ENCODE measurements at regions not wholly inside any gene's neighbourhood (a gene's known extent, or its start where the extent isn't known, plus 50 kb on each side); places are given as distances from the start of the nearest gene placed in this dataset.
"Not testable (repeated sequence)": the region's sequence is repeated elsewhere in the genome, so short reads cannot be mapped to it uniquely, and the experiment has no call there.

GRCh38 chr4:131749224-131749623, 1399.9 kb upstream of the PCDH10 start:
- not testable (repeated sequence) for DNase-seq (ENCODE audit: insufficient read length, low spot score); FAIRE-seq

- FAIRE-seq; DNase-seq (ENCODE audit: insufficient read length, low spot score): not testable (repeated sequence)
These were observed 1399.1 kb upstream of the PCDH10 start for GRCh38 chr4:131750006-131750405.

- not testable (repeated sequence) for DNase-seq (ENCODE audit: insufficient read length, low spot score); FAIRE-seq
These were observed 1398.6 kb upstream of the PCDH10 start for GRCh38 chr4:131750469-131750868.

DNA sequence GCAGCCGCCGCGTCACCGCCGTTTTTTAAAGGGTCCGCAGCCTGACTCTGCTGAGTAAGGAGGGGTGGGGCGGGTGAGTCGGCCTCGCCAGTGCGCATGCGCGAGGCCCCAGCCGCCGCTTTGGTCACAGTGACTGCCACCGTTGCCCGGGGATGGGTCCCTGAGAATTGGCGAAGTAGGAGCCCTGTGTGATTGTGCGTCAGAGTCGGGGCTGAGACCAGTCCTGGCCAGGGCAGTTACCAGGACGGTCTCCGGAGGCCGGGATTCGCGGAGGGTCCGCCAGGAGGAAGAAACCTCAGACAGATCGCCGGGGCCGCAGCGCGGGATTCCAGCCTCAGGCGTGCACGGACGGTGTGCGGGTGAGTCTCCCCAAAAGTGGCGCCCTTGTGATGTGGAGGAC, 1386.9 kb upstream of the PCDH10 start:
- not testable (repeated sequence) for FAIRE-seq; DNase-seq (ENCODE audit: insufficient read length, low spot score)

DNA sequence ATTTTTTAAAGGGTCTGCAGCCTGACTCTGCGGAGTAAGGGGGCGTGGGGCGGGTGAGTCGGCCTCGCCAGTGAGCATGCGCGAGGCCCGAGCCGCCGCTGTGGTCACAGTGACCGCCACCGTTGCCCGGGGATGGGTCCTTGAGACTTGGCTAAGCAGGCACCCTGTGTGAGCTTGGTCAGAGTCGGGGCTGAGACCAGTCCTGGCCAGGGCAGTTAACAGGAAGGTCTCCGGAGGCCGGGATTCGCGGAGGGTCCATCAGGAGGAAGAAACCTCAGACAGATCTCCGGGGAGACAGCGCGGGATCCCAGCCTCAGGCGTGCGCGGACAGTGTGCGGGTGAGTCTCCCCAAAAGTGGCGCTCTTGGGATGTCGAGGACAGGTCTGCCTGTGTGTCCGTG, 1384.4 kb upstream of the PCDH10 start:
- FAIRE-seq = no peak
- no peak for DNase-seq (ENCODE audit: insufficient read length, low spot score)

GRCh38 chr4:131774382-131774781, 1374.7 kb upstream of the PCDH10 start:
- not testable (repeated sequence) for FAIRE-seq; DNase-seq (ENCODE audit: insufficient read length, low spot score)

DNA sequence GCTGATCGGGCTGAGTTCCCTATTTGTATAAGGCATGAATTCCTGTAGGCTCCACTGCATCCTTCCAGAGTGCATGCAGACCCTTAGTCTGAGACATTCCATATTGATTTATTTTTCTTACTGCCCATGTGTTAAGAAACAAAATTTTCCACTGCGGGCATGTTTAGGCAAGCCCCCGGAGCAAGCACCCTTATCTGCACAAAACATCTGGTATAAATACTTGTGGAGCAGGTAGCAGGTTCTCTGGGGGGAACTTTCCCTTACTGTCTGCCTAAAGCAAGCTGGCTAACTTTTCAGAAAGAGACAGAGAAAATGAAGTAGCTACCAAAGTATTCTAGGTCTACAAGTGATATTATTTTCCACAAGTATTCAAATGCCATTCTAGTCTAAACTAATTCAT, 1338.5 kb upstream of the PCDH10 start:
- not testable (repeated sequence) for DNase-seq (ENCODE audit: insufficient read length, low spot score); FAIRE-seq
